NCI-H146 (cell line): ENCODE measurements at regions not wholly inside any gene's neighbourhood (a gene's known extent, or its start where the extent isn't known, plus 50 kb on each side); places are given as distances from the start of the nearest gene placed in this dataset.
A peak's percentile ranks its signal among the peaks of the same experiment; 100 is the strongest.

ENCODE experiments used
- DNase-seq: peaks from one replicate; lab custom pipeline; 2025; lab: John Stamatoyannopoulos, UW

- DNase-seq: no peak
These were observed 724.5 kb downstream of the NCAM2 start for GRCh38 chr21:21722731-21723130.

DNA sequence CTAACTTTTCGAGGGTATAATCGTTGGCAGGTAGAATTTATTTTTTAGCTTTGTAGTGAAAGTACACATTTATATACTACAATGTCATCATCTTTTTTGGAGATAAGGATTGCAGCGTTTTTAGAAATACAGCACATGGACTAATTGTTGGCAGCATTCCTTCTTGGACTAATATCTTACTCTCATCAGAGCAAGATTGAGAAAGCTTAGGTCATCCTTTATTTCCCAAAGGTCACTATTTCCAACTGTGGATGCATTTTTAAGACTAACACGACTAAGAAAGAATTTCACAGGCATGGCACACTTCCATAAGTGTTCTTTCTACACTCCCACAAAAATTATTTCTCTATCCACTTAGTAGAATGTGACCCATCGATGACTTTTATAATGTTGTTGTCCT, 732.3 kb downstream of the NCAM2 start:
- DNase-seq: no peak

- DNase-seq: no peak
These were observed 733.4 kb downstream of the NCAM2 start for GRCh38 chr21:21731626-21732025.

DNA sequence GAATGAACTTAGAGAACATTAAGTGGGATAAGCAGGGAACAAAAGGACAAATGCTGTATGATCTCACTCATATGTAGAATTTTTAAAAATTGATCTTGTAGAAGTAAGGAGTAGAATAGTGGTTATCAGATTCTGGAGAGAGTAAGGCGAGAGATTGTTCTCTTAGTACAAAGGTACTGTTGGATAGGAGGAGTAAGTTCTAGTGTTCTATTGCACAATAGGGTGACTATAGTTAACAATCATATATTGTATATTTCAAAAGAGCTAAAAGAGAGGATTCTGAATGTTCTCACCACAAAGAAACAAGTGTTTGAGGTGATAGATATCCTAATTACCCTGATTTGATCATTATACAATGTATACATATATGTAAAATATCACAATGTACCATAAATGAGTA, 735.9 kb downstream of the NCAM2 start:
- no peak for DNase-seq

DNA sequence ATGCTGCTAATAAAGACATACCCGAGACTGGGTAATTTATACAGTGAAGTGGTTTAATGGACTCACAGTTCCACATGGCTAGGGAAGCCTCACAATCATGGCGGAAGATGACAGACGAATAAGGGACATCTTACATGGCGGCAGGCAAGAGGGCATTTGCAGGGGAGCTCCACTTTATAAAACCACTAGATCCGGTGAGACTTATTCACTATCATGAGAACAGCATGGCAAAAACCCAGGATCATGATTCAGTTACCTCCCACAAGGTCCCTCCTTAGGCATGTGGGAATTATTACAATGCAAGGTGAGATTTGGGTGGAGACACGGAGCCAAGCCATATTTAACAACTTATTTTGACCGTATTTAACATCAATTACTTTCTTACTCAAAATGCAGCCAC, 739.0 kb downstream of the NCAM2 start:
- DNase-seq: no peak

- DNase-seq: no peak
These were observed 742.0 kb downstream of the NCAM2 start for GRCh38 chr21:21740207-21740606.

- no peak for DNase-seq
These were observed 752.1 kb downstream of the NCAM2 start for GRCh38 chr21:21750124-21750825.

- DNase-seq: no peak
These were observed 753.1 kb downstream of the NCAM2 start for GRCh38 chr21:21751286-21751685.

DNA sequence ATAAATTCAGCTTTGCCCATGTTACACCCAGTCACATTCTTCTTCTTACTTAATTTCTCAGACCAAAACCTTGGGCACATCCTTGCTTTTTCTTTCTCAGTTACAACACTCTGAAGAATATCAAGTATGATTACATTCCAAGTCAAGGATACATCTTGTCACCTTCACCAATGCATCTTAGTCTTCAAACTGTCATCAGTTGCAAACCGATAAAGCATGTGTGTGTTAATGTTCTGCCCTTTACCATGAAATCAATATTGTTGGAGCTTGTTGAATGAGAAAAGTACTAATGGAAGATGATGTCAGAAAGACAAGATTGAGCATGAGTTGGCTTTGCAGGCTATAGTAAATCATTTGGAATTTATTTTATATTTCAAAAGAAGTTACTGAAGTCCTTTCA, 764.6 kb downstream of the NCAM2 start:
- DNase-seq: no peak

DNA sequence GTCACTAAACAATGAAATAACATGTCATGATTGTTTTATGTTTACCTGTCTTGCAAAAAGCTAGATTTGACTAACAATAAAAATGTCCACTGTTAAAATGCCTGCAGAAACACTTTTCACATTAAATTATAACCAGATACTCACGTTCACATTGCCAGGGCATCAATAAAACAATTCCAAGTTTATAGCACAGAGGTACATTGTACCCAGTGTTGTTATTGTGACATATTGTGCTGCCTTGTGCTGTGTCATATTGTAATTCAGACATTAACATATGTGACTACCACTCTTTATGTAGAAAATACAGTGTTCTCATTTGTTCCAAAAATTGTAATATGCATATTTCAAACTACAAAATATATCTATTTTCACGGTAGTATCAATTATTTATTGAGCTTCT, 766.1 kb downstream of the NCAM2 start:
- no peak for DNase-seq

GRCh38 chr21:21767276-21767675, 769.1 kb downstream of the NCAM2 start:
- no peak for DNase-seq

GRCh38 chr21:21788591-21788990, 790.4 kb downstream of the NCAM2 start:
- DNase-seq: no peak

GRCh38 chr21:21801921-21802320, 803.7 kb downstream of the NCAM2 start:
- DNase-seq: no peak

DNA sequence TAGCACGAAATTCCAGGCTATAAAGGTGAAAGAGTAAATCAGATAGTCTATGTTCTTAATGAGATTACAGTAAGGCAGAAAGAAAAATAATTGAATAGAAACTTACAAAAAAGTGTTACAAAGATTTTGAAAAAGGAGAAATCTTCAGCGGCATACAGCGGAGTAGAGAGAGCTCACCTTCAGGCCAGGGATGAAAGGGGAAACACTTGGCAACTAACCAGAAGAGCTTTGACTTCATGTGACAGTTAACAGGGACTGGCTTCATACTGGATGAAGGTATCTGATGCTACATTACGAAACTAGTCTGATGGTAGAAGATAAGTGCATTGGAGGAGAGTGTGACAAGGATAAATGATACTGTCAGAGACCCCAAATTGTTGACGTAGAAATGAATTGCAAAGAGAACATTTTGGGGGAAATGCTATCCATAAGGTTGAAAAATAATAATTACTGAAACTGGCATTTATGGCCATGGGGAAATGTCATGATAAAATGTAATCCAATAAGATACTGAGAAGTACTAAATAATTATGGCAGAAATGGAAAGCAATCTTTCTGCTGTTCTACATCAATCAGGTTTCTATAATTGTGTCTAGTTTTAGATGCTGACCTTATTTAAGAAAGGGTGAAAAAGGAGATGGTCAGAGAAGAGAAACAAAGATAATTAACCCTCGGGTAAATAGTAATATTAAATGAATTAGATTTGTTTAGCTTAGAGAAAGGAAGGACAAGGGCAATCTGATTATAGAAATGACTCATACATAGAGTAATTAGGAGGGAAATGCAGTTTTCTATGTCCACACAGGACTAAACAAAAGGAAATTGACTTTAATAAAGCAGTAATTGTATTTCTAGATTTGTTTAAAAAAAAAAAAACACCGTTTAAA, 808.7 kb downstream of the NCAM2 start:
- peak; percentile 52 for DNase-seq

DNA sequence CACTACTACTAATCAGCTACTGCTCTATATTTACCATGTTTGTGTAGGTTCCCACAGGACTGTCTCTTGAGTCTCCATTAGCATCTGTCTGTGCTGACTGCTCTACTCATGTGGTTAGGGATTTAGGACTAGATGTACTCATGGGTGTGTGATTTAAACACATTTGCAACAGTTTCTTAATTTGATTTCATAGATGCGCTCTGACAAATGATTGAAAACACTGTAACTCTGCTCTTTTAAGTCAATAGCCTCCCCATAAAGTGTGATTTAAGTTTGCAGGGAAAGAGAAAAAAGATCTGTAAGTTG, 809.3 kb downstream of the NCAM2 start:
- no peak for DNase-seq

DNA sequence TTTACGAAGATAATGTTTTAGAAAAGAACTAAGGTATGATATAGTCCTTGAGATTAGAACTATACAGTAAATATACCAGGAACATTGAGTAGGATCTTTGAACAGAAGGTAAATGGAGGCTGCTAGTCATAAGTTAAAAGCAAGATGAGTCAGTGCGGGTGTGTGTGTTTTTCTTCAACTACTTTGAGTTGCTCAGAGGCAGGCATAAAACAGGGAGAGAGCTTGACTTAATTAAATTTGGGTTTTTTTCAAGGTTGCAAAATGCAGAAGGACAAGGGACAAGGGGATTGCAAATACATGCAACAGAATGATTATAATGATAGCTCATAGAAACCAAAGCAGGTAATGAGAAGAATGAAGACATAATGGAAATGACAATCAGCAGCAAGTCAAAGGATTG, 815.1 kb downstream of the NCAM2 start:
- DNase-seq: no peak

- no peak for DNase-seq
These were observed 815.7 kb downstream of the NCAM2 start for GRCh38 chr21:21813934-21814333.

- no peak for DNase-seq
These were observed 818.6 kb downstream of the NCAM2 start for GRCh38 chr21:21816778-21817177.

GRCh38 chr21:21818898-21819297, 820.7 kb downstream of the NCAM2 start:
- DNase-seq: no peak

GRCh38 chr21:21828130-21828529, 829.9 kb downstream of the NCAM2 start:
- no peak for DNase-seq

- no peak for DNase-seq
These were observed 832.8 kb downstream of the NCAM2 start for GRCh38 chr21:21831036-21831435.

GRCh38 chr21:21845901-21846300, 847.7 kb downstream of the NCAM2 start:
- no peak for DNase-seq

DNA sequence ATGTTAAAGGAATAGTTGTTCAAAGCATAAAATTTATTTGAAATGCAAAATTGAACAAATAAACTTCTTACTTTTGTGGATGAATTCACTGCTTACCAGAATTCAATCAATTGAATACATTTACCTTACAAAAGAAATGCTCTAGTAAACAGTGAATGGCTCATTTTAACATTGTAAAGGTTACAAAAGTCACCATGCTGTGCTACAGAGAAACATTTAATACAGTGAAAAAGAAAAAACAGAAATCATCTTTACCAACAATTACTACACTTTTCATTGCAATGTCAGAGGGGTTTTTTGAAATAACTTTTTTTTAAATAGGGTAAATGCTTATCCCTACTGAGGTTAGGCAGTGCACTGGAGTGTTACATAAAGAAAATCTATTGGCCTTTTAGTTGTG, 853.0 kb downstream of the NCAM2 start:
- DNase-seq: no peak

GRCh38 chr21:21851657-21852056, 853.4 kb downstream of the NCAM2 start:
- peak; percentile 48 for DNase-seq
